ENCODE measurements at regions not wholly inside any gene's neighbourhood (a gene's known extent, or its start where the extent isn't known, plus 50 kb on each side); places are given as distances from the start of the nearest gene placed in this dataset.

GRCh38 chr4:110793890-110794554, 171.1 kb upstream of the PITX2 start:
- peak; percentile 42 to 58 for DNase-seq
- peaks cover 18% of the 10 kb centered on the region for H3K4me1 ChIP-seq
- no peak overlapping the region for H3K4me3 ChIP-seq
- H3K27ac ChIP-seq = peak overlapping the region; percentile 7; the same call in 1 of the 2 replicates
- no peaks in the 10 kb centered on the region for H3K9me3 ChIP-seq (replicated peaks)
- H3K27me3 ChIP-seq = no peaks in the 10 kb centered on the region
- H3K36me3 ChIP-seq = no peaks in the 10 kb centered on the region

- no peaks in the 10 kb centered on the region for H3K9me3 ChIP-seq (replicated peaks)
- H3K36me3 ChIP-seq = no peaks in the 10 kb centered on the region
- no peak overlapping the region for H3K27ac ChIP-seq
- no peak for DNase-seq
- H3K27me3 ChIP-seq = no peaks in the 10 kb centered on the region
- no peak overlapping the region for H3K4me3 ChIP-seq
- H3K4me1 ChIP-seq = peaks cover 18% of the 10 kb centered on the region
These were observed 173.1 kb upstream of the PITX2 start for GRCh38 chr4:110795971-110796370.

- DNase-seq = no peak
- no peaks in the 10 kb centered on the region for H3K36me3 ChIP-seq
- no peaks in the 10 kb centered on the region for H3K27me3 ChIP-seq
- no peaks in the 10 kb centered on the region for H3K9me3 ChIP-seq (replicated peaks)
- H3K4me3 ChIP-seq = no peak overlapping the region
- H3K4me1 ChIP-seq = peaks cover 18% of the 10 kb centered on the region
- H3K27ac ChIP-seq = no peak overlapping the region
These were observed 174.6 kb upstream of the PITX2 start for GRCh38 chr4:110797486-110797885.

- no peak overlapping the region for H3K4me3 ChIP-seq
- H3K4me1 ChIP-seq = peaks cover 9% of the 10 kb centered on the region
- DNase-seq = no peak
- H3K27me3 ChIP-seq = no peaks in the 10 kb centered on the region
- H3K27ac ChIP-seq = no peak overlapping the region
- no peaks in the 10 kb centered on the region for H3K9me3 ChIP-seq (replicated peaks)
- H3K36me3 ChIP-seq = no peaks in the 10 kb centered on the region
These were observed 175.8 kb upstream of the PITX2 start for GRCh38 chr4:110798687-110799086.

- H3K4me1 ChIP-seq = peaks cover 5% of the 10 kb centered on the region
- no peak overlapping the region for H3K4me3 ChIP-seq
- H3K27me3 ChIP-seq = no peaks in the 10 kb centered on the region
- H3K27ac ChIP-seq = no peak overlapping the region
- DNase-seq = no peak
- no peaks in the 10 kb centered on the region for H3K9me3 ChIP-seq (replicated peaks)
- H3K36me3 ChIP-seq = no peaks in the 10 kb centered on the region
These were observed 176.3 kb upstream of the PITX2 start for GRCh38 chr4:110799211-110799610.

GRCh38 chr4:110801591-110801990, 178.7 kb upstream of the PITX2 start:
- H3K4me3 ChIP-seq = no peak overlapping the region
- H3K9me3 ChIP-seq (replicated peaks) = no peaks in the 10 kb centered on the region
- H3K27me3 ChIP-seq = no peaks in the 10 kb centered on the region
- H3K36me3 ChIP-seq = no peaks in the 10 kb centered on the region
- H3K27ac ChIP-seq = no peak overlapping the region
- no peaks in the 10 kb centered on the region for H3K4me1 ChIP-seq
- DNase-seq = no peak

- DNase-seq = no peak
- no peak overlapping the region for H3K27ac ChIP-seq
- no peaks in the 10 kb centered on the region for H3K27me3 ChIP-seq
- H3K4me1 ChIP-seq = no peaks in the 10 kb centered on the region
- no peak overlapping the region for H3K4me3 ChIP-seq
- no peaks in the 10 kb centered on the region for H3K36me3 ChIP-seq
- peaks cover 6% of the 10 kb centered on the region; the same call in 1 of the 2 replicates for H3K9me3 ChIP-seq (replicated peaks)
These were observed 185.5 kb upstream of the PITX2 start for GRCh38 chr4:110808351-110808878.

- no peaks in the 10 kb centered on the region for H3K27me3 ChIP-seq
- peaks cover 36% of the 10 kb centered on the region for H3K4me1 ChIP-seq
- peak overlapping the region; percentile 76 for H3K27ac ChIP-seq
- no peak overlapping the region for H3K4me3 ChIP-seq
- peak; percentile 58 to 90 for DNase-seq
- no peaks in the 10 kb centered on the region for H3K9me3 ChIP-seq (replicated peaks)
- no peaks in the 10 kb centered on the region for H3K36me3 ChIP-seq
These were observed 193.1 kb upstream of the PITX2 start for GRCh38 chr4:110815950-110816349.

GRCh38 chr4:110816367-110816766, 193.5 kb upstream of the PITX2 start:
- Histone ChIP-seq H3K36me3 (no peaks in the 10 kb centered on the region), H3K4me3 (no peak overlapping the region), H3K27ac (peak overlapping the region; percentile 76), H3K27me3 (no peaks in the 10 kb centered on the region), H3K4me1 (peaks cover 36% of the 10 kb centered on the region), H3K9me3 (replicated peaks) (no peaks in the 10 kb centered on the region)
- peak in 1 of 2 experiments; percentile 42 for DNase-seq

GRCh38 chr4:110821186-110821585, 198.3 kb upstream of the PITX2 start:
- H3K4me1 ChIP-seq = peaks cover 14% of the 10 kb centered on the region
- 0 out of 2 replicates have a peak, but pooled peaks cover 2% of the 10 kb centered on the region for H3K9me3 ChIP-seq (replicated peaks)
- H3K36me3 ChIP-seq = no peaks in the 10 kb centered on the region
- no peak for DNase-seq
- H3K27me3 ChIP-seq = no peaks in the 10 kb centered on the region
- H3K4me3 ChIP-seq = no peak overlapping the region
- no peak overlapping the region for H3K27ac ChIP-seq

- Histone ChIP-seq H3K4me1 (no peaks in the 10 kb centered on the region), H3K27ac (no peak overlapping the region), H3K27me3 (no peaks in the 10 kb centered on the region), H3K36me3 (no peaks in the 10 kb centered on the region), H3K4me3 (no peak overlapping the region), H3K9me3 (replicated peaks) (0 out of 2 replicates have a peak, but pooled peaks cover 2% of the 10 kb centered on the region)
- peak; percentile 12 to 19 for DNase-seq
These were observed 200.4 kb upstream of the PITX2 start for GRCh38 chr4:110823251-110823650.

- Histone ChIP-seq H3K4me3 (no peak overlapping the region), H3K4me1 (peaks cover under 1% of the 10 kb centered on the region; the same call in 1 of the 2 replicates), H3K9me3 (replicated peaks) (0 out of 2 replicates have a peak, but pooled peaks cover 2% of the 10 kb centered on the region), H3K27me3 (no peaks in the 10 kb centered on the region), H3K27ac (no peak overlapping the region), H3K36me3 (no peaks in the 10 kb centered on the region)
- DNase-seq = peak in 1 of 2 experiments; percentile 6
These were observed 201.5 kb upstream of the PITX2 start for GRCh38 chr4:110824344-110824743.

- Histone ChIP-seq H3K4me1 (peaks cover 21% of the 10 kb centered on the region), H3K27me3 (no peaks in the 10 kb centered on the region), H3K36me3 (no peaks in the 10 kb centered on the region), H3K9me3 (replicated peaks) (peaks cover 7% of the 10 kb centered on the region; the same call in 1 of the 2 replicates), H3K4me3 (no peak overlapping the region), H3K27ac (no peak overlapping the region)
- no peak for DNase-seq
These were observed 203.8 kb upstream of the PITX2 start for GRCh38 chr4:110826656-110827055.

GRCh38 chr4:110830461-110830860, 207.6 kb upstream of the PITX2 start:
- Histone ChIP-seq H3K27me3 (no peaks in the 10 kb centered on the region), H3K9me3 (replicated peaks) (peaks cover 5% of the 10 kb centered on the region; the same call in 1 of the 2 replicates), H3K36me3 (no peaks in the 10 kb centered on the region), H3K27ac (peak overlapping the region; percentile 13), H3K4me3 (no peak overlapping the region), H3K4me1 (peaks cover 21% of the 10 kb centered on the region)
- peak in 1 of 2 experiments; percentile 36 for DNase-seq

- Histone ChIP-seq H3K36me3 (no peaks in the 10 kb centered on the region), H3K9me3 (replicated peaks) (no peaks in the 10 kb centered on the region), H3K27me3 (no peaks in the 10 kb centered on the region), H3K27ac (peak overlapping the region; percentile 87), H3K4me1 (peaks cover 32% of the 10 kb centered on the region), H3K4me3 (peak overlapping the region; percentile 2; the same call in 1 of the 2 replicates)
- peak; percentile 80 to 96 for DNase-seq
These were observed 215.1 kb upstream of the PITX2 start for GRCh38 chr4:110837896-110838450.

Measured in SJCRH30 (cell line).